Renal cortical epithelial cell (primary cell): ENCODE measurements at regions not wholly inside any gene's neighbourhood (a gene's known extent, or its start where the extent isn't known, plus 50 kb on each side); places are given as distances from the start of the nearest gene placed in this dataset.
"Not testable (repeated sequence)": the region's sequence is repeated elsewhere in the genome, so short reads cannot be mapped to it uniquely, and the experiment has no call there.

ENCODE experiments used
- DNase-seq: peaks from one replicate; pipeline ENCODE4 v3.0.0-alpha.2; 2011; ENCODE audit warnings: low read depth

DNA sequence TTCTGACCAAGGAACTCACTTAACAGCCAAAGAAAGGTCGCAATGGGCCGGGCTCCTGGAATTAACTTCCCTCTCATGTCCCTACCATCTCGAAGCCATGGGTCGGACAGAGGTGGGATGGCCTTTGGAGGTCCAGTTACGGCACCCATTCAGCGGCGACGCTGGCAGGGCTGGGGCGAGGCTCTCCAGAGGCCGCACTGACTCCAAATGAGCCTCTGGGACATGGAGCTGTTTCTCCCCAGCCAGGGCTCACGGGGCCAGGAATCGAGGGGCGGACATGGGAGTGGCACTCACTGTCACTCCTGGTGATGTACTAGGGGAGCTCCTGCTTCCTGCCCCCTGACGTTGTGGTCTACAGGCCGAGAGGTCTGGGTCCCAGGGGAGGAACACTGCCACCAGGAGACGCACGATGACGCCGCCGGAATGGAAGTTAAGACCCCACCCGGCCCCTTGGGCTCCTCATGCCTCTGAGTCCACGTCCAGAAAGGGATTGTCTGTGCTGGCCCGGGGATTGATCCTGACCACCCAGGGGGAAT lies 60.7 kb upstream of the METRNL start:
- DNase-seq, result no peak

DNA sequence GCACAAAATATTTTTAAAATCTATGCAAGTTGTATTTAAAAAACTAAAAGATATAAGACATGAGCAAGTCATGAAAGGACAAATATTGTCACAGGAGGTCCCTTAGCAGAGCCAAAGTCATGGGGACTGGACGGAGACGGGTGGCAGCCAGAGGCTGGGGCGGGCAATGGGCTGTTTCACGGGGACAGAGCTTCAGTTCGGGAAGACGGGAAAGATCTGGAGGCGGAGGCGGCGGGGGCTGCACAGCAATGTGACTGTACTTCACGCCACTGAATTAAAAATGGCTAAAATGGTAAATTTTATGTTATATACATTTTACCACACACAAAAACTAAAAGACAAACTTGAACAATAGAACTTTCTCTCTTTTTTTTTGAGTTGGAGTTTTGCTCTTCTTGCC lies 60.0 kb upstream of the METRNL start:
- no peak for DNase-seq

DNA sequence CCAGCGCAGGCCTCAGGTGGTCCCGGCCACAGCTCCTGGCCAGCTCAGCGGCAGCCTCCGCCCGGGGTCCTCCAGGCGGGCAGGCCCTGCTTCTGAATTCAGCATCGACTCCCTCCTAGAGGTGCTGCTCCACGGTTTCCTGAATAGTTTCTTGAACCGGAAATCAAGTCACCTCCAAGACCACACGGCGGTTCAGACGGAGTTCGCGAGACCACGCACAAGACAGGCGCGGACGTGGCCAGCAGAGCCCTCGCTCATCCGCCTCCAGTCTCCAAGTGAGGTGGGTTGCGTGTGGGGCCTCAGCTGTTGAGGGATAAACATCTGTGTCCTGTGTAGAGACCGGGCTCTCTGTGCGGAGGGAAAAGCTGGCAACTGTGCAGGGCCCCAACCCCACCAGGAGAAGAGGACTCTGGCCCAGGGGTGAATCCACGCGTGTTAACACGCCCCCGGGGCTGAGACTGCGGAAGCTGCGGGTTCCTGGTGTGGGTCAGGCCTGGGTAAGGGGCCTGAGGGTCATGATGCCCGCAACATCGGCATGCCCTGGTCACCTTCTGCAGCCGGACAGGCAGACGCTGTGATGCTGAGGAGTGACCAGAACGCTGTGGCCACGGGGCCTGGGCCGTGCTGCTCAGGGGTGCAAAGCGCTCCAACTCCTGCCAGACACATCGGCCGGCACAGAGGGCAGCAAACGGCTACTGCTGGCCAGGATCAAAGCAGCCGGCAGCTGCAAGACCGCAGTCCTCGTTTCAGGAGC lies 55.0 kb upstream of the METRNL start:
- DNase-seq, result no peak

DNA sequence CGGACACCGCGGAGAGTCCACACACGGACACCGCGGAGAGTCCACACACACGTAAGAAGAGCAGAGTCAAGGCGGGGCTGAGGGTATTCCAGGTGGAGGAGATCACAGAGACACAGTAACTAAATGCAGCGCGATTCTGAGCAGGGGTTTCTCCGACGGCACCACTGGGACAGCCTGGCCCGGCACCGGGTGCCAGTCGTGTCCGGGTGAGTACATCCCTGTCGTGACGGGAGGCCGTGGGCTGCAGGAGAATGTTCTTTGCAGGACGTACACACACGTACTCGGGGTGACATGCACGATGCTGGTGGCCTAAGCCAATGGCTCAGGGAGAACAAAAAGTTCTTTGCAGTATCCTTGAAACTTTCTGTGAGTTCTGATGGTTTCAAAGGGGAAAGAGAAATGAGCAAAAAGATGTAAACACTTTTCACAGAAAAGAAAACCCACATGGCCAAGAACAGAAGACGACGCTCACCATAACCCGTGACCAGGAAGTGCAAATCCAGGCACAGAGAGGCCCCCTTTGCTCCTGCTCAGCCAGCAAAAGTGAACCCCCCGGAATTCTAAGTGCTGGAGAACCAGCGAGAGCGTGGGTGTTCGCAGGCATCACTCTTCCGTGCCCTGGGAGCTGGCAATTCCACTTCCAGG lies 53.7 kb upstream of the METRNL start:
- DNase-seq, result no peak

- no peak for DNase-seq
Observed at GRCh38 chr17:83026311-83026811, 53.0 kb upstream of the METRNL start.

GRCh38 chr17:83026921-83027320 lies 52.5 kb upstream of the METRNL start:
- DNase-seq, result not testable (repeated sequence)

GRCh38 chr17:83028851-83029250 lies 50.6 kb upstream of the METRNL start:
- no peak for DNase-seq

DNA sequence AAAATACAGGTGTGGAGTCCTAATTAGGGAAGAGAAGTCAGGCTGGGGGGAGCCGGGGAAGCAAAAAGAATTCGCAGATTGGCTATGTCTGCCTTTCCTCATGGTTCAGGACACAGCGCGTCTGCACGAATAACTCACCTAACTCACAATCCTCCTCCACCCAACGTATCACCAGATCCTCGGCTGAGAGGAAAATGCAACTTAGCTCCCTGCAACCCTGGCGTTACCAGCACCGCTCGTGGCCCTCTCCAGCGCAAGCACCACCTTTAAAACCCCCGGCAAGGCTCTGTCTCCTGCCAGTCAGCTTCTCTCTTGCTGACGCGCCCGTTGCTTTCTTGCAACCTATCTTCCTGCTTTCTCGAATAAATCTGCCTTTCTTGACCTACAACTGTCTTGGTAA lies 49.8 kb upstream of the METRNL start:
- no peak for DNase-seq
